GM19328 (cell line): ENCODE measurements at regions not wholly inside any gene's neighbourhood (a gene's known extent, or its start where the extent isn't known, plus 50 kb on each side); places are given as distances from the start of the nearest gene placed in this dataset.

ENCODE experiments used
- ATAC-seq: cut with Tn5 transposase; IDR thresholded peaks from one replicate; pipeline ENCODE4 v1.9.1; 2021; ENCODE audit warnings: mild to moderate bottlenecking, moderate library complexity; ENCODE audit not compliant: unreplicated experiment

GRCh38 chr9:13372510-13372909, 93.0 kb upstream of the MPDZ start:
- ATAC-seq = no peak

GRCh38 chr9:13369431-13369830, 89.9 kb upstream of the MPDZ start:
- no peak for ATAC-seq

- no peak for ATAC-seq
Observed at GRCh38 chr9:13367784-13368183, 88.3 kb upstream of the MPDZ start.

- ATAC-seq = no peak
Observed at GRCh38 chr9:13364271-13365000, 84.9 kb upstream of the MPDZ start.

GRCh38 chr9:13361076-13361475, 81.6 kb upstream of the MPDZ start:
- ATAC-seq = no peak

GRCh38 chr9:13360188-13360587, 80.7 kb upstream of the MPDZ start:
- no peak for ATAC-seq

GRCh38 chr9:13358128-13358527, 78.6 kb upstream of the MPDZ start:
- no peak for ATAC-seq

GRCh38 chr9:13354733-13355132, 75.2 kb upstream of the MPDZ start:
- no peak for ATAC-seq

- no peak for ATAC-seq
Observed at GRCh38 chr9:13352451-13352979, 73.0 kb upstream of the MPDZ start.

- ATAC-seq = no peak
Observed at GRCh38 chr9:13351778-13352386, 72.4 kb upstream of the MPDZ start.

GRCh38 chr9:13332571-13332970, 53.1 kb upstream of the MPDZ start:
- no peak for ATAC-seq

- ATAC-seq = no peak
Observed at GRCh38 chr9:13331320-13331719, 51.8 kb upstream of the MPDZ start.

- no peak for ATAC-seq
Observed at GRCh38 chr9:13330396-13331004, 51.0 kb upstream of the MPDZ start.
